Embryonic facial prominence (tissue), 1 donor: ENCODE measurements at regions not wholly inside any gene's neighbourhood (a gene's known extent, or its start where the extent isn't known, plus 50 kb on each side); places are given as distances from the start of the nearest gene placed in this dataset.

ENCODE experiments used
- DNase-seq: peaks from one replicate; pipeline ENCODE4 v3.0.0-alpha.2; 2016; ENCODE audit errors: extremely low spot score

- DNase-seq: no peak
These were observed 303.8 kb downstream of the SEC14L1 start for GRCh38 chr17:77444628-77444983.

GRCh38 chr17:77444984-77445759, 304.4 kb downstream of the SEC14L1 start:
- DNase-seq: no peak

GRCh38 chr17:77445760-77446532, 305.2 kb downstream of the SEC14L1 start:
- DNase-seq: no peak

- DNase-seq: no peak
These were observed 306.3 kb downstream of the SEC14L1 start for GRCh38 chr17:77446940-77447634.

GRCh38 chr17:77449373-77449907, 308.7 kb downstream of the SEC14L1 start:
- DNase-seq: no peak

- DNase-seq: no peak
These were observed 309.4 kb downstream of the SEC14L1 start for GRCh38 chr17:77449908-77450741.

GRCh38 chr17:77450742-77451244, 310.0 kb downstream of the SEC14L1 start:
- DNase-seq: no peak

- peak; percentile 41 for DNase-seq
These were observed 310.6 kb downstream of the SEC14L1 start for GRCh38 chr17:77451245-77451893.

- DNase-seq: peak; percentile 62
These were observed 311.4 kb downstream of the SEC14L1 start for GRCh38 chr17:77451894-77452852.

GRCh38 chr17:77453613-77454241, 313.0 kb downstream of the SEC14L1 start:
- no peak for DNase-seq

- no peak for DNase-seq
These were observed 313.7 kb downstream of the SEC14L1 start for GRCh38 chr17:77454242-77455095.

GRCh38 chr17:77455111-77455890, 314.5 kb downstream of the SEC14L1 start:
- no peak for DNase-seq

- no peak for DNase-seq
These were observed 315.1 kb downstream of the SEC14L1 start for GRCh38 chr17:77455891-77456260.

GRCh38 chr17:77456271-77456950, 315.6 kb downstream of the SEC14L1 start:
- DNase-seq: no peak

- no peak for DNase-seq
These were observed 316.3 kb downstream of the SEC14L1 start for GRCh38 chr17:77456951-77457548.

GRCh38 chr17:77457572-77458201, 316.9 kb downstream of the SEC14L1 start:
- DNase-seq: no peak
